ENCODE measurements at regions not wholly inside any gene's neighbourhood (a gene's known extent, or its start where the extent isn't known, plus 50 kb on each side); places are given as distances from the start of the nearest gene placed in this dataset.

DNA sequence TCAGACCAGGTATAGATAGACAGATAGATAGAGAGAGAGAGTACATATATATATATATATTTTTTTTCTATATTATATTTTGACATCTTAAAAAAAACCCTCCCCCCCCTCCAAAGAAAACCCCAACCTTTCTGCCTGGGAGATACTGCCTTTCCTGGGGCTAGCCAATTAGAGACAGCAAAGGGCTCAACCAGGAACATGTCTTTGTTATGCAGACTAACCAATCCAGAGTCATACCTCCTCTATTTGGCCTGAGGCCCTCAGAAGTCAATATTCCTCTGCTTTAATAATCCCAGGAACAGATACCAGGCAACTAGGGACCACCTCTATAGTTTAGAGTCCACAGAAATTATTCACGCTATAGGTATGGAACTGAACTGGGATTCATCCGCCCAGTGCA is 135.6 kb upstream of the MAD2L1 start:
- Histone ChIP-seq H3K36me3 (ENCODE audit: insufficient read depth) (no peaks in the 10 kb centered on the region), H3K79me2 (replicated peaks; ENCODE audit: insufficient read depth) (no peaks in the 10 kb centered on the region), H3K27me3 (ENCODE audit: insufficient read depth) (no peaks in the 10 kb centered on the region), H3K9me2 (ENCODE audit: insufficient read depth) (peaks cover 12% of the 10 kb centered on the region), H4K20me1 (replicated peaks; ENCODE audit: insufficient read depth) (no peaks in the 10 kb centered on the region), H3K27ac (ENCODE audit: low read depth) (no peak overlapping the region), H2AFZ (0 out of 2 replicates have a peak overlapping the region, but pooled peaks have one; percentile 67), H3K4me1 (ENCODE audit: insufficient read depth) (peaks cover 12% of the 10 kb centered on the region), H3K4me3 (no peak overlapping the region), H3K4me2 (peak overlapping the region; percentile 25; the same call in 1 of the 2 replicates), H3F3A (replicated peaks; ENCODE audit: low read depth) (no peaks in the 10 kb centered on the region)
- no peaks in the 10 kb centered on the region for H3K9me3 Mint-ChIP-seq
- no peak overlapping the region for H3K27ac Mint-ChIP-seq
- TF ChIP-seq, protein P1, sequence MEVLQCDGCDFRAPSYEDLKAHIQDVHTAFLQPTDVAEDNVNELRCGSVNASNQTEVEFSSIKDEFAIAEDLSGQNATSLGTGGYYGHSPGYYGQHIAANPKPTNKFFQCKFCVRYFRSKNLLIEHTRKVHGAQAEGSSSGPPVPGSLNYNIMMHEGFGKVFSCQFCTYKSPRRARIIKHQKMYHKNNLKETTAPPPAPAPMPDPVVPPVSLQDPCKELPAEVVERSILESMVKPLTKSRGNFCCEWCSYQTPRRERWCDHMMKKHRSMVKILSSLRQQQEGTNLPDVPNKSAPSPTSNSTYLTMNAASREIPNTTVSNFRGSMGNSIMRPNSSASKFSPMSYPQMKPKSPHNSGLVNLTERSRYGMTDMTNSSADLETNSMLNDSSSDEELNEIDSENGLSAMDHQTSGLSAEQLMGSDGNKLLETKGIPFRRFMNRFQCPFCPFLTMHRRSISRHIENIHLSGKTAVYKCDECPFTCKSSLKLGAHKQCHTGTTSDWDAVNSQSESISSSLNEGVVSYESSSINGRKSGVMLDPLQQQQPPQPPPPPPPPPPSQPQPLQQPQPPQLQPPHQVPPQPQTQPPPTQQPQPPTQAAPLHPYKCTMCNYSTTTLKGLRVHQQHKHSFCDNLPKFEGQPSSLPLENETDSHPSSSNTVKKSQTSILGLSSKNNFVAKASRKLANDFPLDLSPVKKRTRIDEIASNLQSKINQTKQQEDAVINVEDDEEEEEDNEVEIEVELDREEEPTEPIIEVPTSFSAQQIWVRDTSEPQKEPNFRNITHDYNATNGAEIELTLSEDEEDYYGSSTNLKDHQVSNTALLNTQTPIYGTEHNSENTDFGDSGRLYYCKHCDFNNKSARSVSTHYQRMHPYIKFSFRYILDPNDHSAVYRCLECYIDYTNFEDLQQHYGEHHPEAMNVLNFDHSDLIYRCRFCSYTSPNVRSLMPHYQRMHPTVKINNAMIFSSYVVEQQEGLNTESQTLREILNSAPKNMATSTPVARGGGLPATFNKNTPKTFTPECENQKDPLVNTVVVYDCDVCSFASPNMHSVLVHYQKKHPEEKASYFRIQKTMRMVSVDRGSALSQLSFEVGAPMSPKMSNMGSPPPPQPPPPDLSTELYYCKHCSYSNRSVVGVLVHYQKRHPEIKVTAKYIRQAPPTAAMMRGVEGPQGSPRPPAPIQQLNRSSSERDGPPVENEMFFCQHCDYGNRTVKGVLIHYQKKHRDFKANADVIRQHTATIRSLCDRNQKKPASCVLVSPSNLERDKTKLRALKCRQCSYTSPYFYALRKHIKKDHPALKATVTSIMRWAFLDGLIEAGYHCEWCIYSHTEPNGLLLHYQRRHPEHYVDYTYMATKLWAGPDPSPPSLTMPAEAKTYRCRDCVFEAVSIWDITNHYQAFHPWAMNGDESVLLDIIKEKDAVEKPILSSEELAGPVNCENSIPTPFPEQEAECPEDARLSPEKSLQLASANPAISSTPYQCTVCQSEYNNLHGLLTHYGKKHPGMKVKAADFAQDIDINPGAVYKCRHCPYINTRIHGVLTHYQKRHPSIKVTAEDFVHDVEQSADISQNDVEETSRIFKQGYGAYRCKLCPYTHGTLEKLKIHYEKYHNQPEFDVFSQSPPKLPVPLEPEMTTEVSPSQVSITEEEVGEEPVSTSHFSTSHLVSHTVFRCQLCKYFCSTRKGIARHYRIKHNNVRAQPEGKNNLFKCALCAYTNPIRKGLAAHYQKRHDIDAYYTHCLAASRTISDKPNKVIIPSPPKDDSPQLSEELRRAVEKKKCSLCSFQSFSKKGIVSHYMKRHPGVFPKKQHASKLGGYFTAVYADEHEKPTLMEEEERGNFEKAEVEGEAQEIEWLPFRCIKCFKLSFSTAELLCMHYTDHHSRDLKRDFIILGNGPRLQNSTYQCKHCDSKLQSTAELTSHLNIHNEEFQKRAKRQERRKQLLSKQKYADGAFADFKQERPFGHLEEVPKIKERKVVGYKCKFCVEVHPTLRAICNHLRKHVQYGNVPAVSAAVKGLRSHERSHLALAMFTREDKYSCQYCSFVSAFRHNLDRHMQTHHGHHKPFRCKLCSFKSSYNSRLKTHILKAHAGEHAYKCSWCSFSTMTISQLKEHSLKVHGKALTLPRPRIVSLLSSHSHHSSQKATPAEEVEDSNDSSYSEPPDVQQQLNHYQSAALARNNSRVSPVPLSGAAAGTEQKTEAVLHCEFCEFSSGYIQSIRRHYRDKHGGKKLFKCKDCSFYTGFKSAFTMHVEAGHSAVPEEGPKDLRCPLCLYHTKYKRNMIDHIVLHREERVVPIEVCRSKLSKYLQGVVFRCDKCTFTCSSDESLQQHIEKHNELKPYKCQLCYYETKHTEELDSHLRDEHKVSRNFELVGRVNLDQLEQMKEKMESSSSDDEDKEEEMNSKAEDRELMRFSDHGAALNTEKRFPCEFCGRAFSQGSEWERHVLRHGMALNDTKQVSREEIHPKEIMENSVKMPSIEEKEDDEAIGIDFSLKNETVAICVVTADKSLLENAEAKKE (CRISPR knock-in tag; IDR thresholded peaks at IDR 0.05), result no peak
- TF ChIP-seq, protein P2, sequence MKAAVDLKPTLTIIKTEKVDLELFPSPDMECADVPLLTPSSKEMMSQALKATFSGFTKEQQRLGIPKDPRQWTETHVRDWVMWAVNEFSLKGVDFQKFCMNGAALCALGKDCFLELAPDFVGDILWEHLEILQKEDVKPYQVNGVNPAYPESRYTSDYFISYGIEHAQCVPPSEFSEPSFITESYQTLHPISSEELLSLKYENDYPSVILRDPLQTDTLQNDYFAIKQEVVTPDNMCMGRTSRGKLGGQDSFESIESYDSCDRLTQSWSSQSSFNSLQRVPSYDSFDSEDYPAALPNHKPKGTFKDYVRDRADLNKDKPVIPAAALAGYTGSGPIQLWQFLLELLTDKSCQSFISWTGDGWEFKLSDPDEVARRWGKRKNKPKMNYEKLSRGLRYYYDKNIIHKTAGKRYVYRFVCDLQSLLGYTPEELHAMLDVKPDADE (IDR thresholded peaks at IDR 0.05), result no peak
- TF ChIP-seq EZH2phosphoT487 (IDR thresholded peaks at IDR 0.05; ENCODE audit: unreplicated experiment), result no peak
- TF ChIP-seq ZNF331 (CRISPR knock-in tag; IDR thresholded peaks at IDR 0.05; ENCODE audit: low read depth), result no peak
- TF ChIP-seq JUNB (IDR thresholded peaks at IDR 0.05; ENCODE audit: unreplicated experiment), result no peak
- TF ChIP-seq, protein P3, sequence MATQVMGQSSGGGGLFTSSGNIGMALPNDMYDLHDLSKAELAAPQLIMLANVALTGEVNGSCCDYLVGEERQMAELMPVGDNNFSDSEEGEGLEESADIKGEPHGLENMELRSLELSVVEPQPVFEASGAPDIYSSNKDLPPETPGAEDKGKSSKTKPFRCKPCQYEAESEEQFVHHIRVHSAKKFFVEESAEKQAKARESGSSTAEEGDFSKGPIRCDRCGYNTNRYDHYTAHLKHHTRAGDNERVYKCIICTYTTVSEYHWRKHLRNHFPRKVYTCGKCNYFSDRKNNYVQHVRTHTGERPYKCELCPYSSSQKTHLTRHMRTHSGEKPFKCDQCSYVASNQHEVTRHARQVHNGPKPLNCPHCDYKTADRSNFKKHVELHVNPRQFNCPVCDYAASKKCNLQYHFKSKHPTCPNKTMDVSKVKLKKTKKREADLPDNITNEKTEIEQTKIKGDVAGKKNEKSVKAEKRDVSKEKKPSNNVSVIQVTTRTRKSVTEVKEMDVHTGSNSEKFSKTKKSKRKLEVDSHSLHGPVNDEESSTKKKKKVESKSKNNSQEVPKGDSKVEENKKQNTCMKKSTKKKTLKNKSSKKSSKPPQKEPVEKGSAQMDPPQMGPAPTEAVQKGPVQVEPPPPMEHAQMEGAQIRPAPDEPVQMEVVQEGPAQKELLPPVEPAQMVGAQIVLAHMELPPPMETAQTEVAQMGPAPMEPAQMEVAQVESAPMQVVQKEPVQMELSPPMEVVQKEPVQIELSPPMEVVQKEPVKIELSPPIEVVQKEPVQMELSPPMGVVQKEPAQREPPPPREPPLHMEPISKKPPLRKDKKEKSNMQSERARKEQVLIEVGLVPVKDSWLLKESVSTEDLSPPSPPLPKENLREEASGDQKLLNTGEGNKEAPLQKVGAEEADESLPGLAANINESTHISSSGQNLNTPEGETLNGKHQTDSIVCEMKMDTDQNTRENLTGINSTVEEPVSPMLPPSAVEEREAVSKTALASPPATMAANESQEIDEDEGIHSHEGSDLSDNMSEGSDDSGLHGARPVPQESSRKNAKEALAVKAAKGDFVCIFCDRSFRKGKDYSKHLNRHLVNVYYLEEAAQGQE (IDR thresholded peaks at IDR 0.05; ENCODE audit: unreplicated experiment), result no peak
- TF ChIP-seq EZH2 (IDR thresholded peaks at IDR 0.05; ENCODE audit: low read depth, unreplicated experiment), result no peak
- no peak for TF ChIP-seq CREB1 (CRISPR knock-in tag; IDR thresholded peaks at IDR 0.05; ENCODE audit: low read depth)
- no peak for TF ChIP-seq POLR2AphosphoS5 (IDR thresholded peaks at IDR 0.05; ENCODE audit: low read depth)
- TF ChIP-seq, protein P4, sequence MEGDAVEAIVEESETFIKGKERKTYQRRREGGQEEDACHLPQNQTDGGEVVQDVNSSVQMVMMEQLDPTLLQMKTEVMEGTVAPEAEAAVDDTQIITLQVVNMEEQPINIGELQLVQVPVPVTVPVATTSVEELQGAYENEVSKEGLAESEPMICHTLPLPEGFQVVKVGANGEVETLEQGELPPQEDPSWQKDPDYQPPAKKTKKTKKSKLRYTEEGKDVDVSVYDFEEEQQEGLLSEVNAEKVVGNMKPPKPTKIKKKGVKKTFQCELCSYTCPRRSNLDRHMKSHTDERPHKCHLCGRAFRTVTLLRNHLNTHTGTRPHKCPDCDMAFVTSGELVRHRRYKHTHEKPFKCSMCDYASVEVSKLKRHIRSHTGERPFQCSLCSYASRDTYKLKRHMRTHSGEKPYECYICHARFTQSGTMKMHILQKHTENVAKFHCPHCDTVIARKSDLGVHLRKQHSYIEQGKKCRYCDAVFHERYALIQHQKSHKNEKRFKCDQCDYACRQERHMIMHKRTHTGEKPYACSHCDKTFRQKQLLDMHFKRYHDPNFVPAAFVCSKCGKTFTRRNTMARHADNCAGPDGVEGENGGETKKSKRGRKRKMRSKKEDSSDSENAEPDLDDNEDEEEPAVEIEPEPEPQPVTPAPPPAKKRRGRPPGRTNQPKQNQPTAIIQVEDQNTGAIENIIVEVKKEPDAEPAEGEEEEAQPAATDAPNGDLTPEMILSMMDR (conservative IDR thresholded peaks at IDR 0.05; ENCODE audit: low read depth in 2 of 2), result no peak
- TF ChIP-seq NANOG (IDR thresholded peaks at IDR 0.05; ENCODE audit: borderline replicate concordance), result no peak
- no peak for TF ChIP-seq STAT1 (IDR thresholded peaks at IDR 0.05; ENCODE audit: unreplicated experiment)
- no peak for TF ChIP-seq ZNF114 (CRISPR knock-in tag; IDR thresholded peaks at IDR 0.05)
- peaks cover 3% of the 10 kb centered on the region; the same call in 2 of the 3 replicates for H3K36me3 Mint-ChIP-seq (ENCODE audit: low read depth)
- ATAC-seq (peak; percentile 61), DNase-seq (ENCODE audit: low spot score) (peak; percentile 11)
- H3K4me3 Mint-ChIP-seq, result no peak overlapping the region
- peaks cover 13% of the 10 kb centered on the region for H3K4me1 Mint-ChIP-seq
- no peaks in the 10 kb centered on the region for H3K27me3 Mint-ChIP-seq (ENCODE audit: insufficient read depth, low read depth, poor library complexity)
